Activated CD8-positive, alpha-beta memory T cell treated with anti-CD3 and anti-CD28 coated beads for 36 hours (primary cell): ENCODE measurements at regions not wholly inside any gene's neighbourhood (a gene's known extent, or its start where the extent isn't known, plus 50 kb on each side); places are given as distances from the start of the nearest gene placed in this dataset.

Experiments used
- CTCF ChIA-PET: fragments of 350-600 bp; sonication (Branson Sonifier 250); formaldehyde crosslinking; loops from one replicate; lab custom pipeline; 2021; ENCODE audit warnings: antibody characterized with exemption; lab: Charles Lee
- POLR2A ChIA-PET: fragments of 350-600 bp; sonication (Branson Sonifier 250); formaldehyde crosslinking; loops from one replicate; lab custom pipeline; 2021; ENCODE audit warnings: antibody characterized with exemption; lab: Charles Lee

- POLR2A ChIA-PET, result no interaction called here
Measured at GRCh38 chr3:163935411-163935810, 1142.9 kb downstream of the SI start.

GRCh38 chr3:163929069-163929652 lies 1149.1 kb downstream of the SI start:
- ChIA-PET CTCF (no interaction called here), POLR2A (no interaction called here)

More at GRCh38 chr3:163935411-163935810, 1142.9 kb downstream of the SI start:
- CTCF ChIA-PET, result no interaction called here

GRCh38 chr3:163927521-163927920 lies 1150.8 kb downstream of the SI start:
- ChIA-PET POLR2A (no interaction called here), CTCF (no interaction called here)

GRCh38 chr3:163924600-163924999 lies 1153.7 kb downstream of the SI start:
- ChIA-PET CTCF (no interaction called here), POLR2A (no interaction called here)

GRCh38 chr3:163919154-163919553 lies 1159.1 kb downstream of the SI start:
- POLR2A ChIA-PET, result no interaction called here

GRCh38 chr3:163916596-163917560 lies 1161.4 kb downstream of the SI start:
- POLR2A ChIA-PET, result no interaction called here
- CTCF ChIA-PET, result interaction anchor here (0.6 kb wide), 1 partner anchor 1287 kb away, joined by 3 read pairs; no protein-coding TSS in a partner anchor

More at GRCh38 chr3:163919154-163919553, 1159.1 kb downstream of the SI start:
- CTCF ChIA-PET, result no interaction called here

- POLR2A ChIA-PET, result no interaction called here
- CTCF ChIA-PET, result no interaction called here
Measured at GRCh38 chr3:163915280-163915679, 1163.0 kb downstream of the SI start.

- ChIA-PET POLR2A (no interaction called here), CTCF (interaction anchor here (0.7 kb wide), 1 partner anchor 9 kb away, joined by 3 read pairs; no protein-coding TSS in a partner anchor)
Measured at GRCh38 chr3:163914567-163914966, 1163.7 kb downstream of the SI start.

- CTCF ChIA-PET, result no interaction called here
Measured at GRCh38 chr3:163891771-163892170, 1186.5 kb downstream of the SI start.

GRCh38 chr3:163890661-163891060 lies 1187.6 kb downstream of the SI start:
- ChIA-PET CTCF (no interaction called here), POLR2A (no interaction called here)

More at GRCh38 chr3:163891771-163892170, 1186.5 kb downstream of the SI start:
- POLR2A ChIA-PET, result no interaction called here

GRCh38 chr3:163879172-163879571 lies 1199.1 kb downstream of the SI start:
- CTCF ChIA-PET, result no interaction called here
- POLR2A ChIA-PET, result no interaction called here

- ChIA-PET CTCF (no interaction called here), POLR2A (no interaction called here)
Measured at GRCh38 chr3:163878396-163878795, 1199.9 kb downstream of the SI start.

GRCh38 chr3:163877805-163878204 lies 1200.5 kb downstream of the SI start:
- ChIA-PET CTCF (no interaction called here), POLR2A (no interaction called here)

GRCh38 chr3:163863146-163863545 lies 1215.2 kb downstream of the SI start:
- ChIA-PET CTCF (no interaction called here), POLR2A (no interaction called here)

GRCh38 chr3:163852233-163852632 lies 1226.1 kb downstream of the SI start:
- POLR2A ChIA-PET, result no interaction called here
- CTCF ChIA-PET, result no interaction called here

- POLR2A ChIA-PET, result no interaction called here
- CTCF ChIA-PET, result no interaction called here
Measured at GRCh38 chr3:163838769-163839168, 1239.5 kb downstream of the SI start.

- ChIA-PET CTCF (no interaction called here), POLR2A (no interaction called here)
Measured at GRCh38 chr3:163832547-163832946, 1245.7 kb downstream of the SI start.

- ChIA-PET CTCF (no interaction called here), POLR2A (no interaction called here)
Measured at GRCh38 chr3:163821841-163822240, 1256.5 kb downstream of the SI start.

GRCh38 chr3:163817015-163817414 lies 1261.3 kb downstream of the SI start:
- ChIA-PET POLR2A (no interaction called here), CTCF (no interaction called here)

- CTCF ChIA-PET, result no interaction called here
- POLR2A ChIA-PET, result no interaction called here
Measured at GRCh38 chr3:163813935-163814334, 1264.4 kb downstream of the SI start.

- POLR2A ChIA-PET, result no interaction called here
- CTCF ChIA-PET, result no interaction called here
Measured at GRCh38 chr3:163812006-163812405, 1266.3 kb downstream of the SI start.
